ENCODE measurements at regions not wholly inside any gene's neighbourhood (a gene's known extent, or its start where the extent isn't known, plus 50 kb on each side); places are given as distances from the start of the nearest gene placed in this dataset.

GRCh38 chr12:39116861-39117260 is 211.5 kb upstream of the CPNE8 start:
- Histone ChIP-seq H3K4me2 (no peak overlapping the region), H3K4me1 (ENCODE audit: control insufficient read depth in 1 of 2, insufficient read depth in 2 of 2, low read depth in 1 of 2, low read length in 1 of 2) (peaks cover 0 to 10% of the 10 kb centered on the region in 2 experiments; a peak in 2 of 4 replicates), H3F3A (replicated peaks; ENCODE audit: insufficient read depth) (no peaks in the 10 kb centered on the region), H3K9me2 (no peaks in the 10 kb centered on the region), H3K79me2 (ENCODE audit: insufficient read depth) (no peaks in the 10 kb centered on the region), H3K27ac (ENCODE audit: low read depth in 2 of 2, low read length in 1 of 2) (peak overlapping the region in 1 of 2 experiments; percentile 25; a peak in 2 of 4 replicates), H3K9me3 (no peaks in the 10 kb centered on the region), H3K4me3 (ENCODE audit: low read depth in 2 of 2, low read length in 1 of 2) (no peak overlapping the region), H3K36me3 (replicated peaks in 1 of 2; ENCODE audit: control insufficient read depth in 1 of 2, insufficient read depth in 2 of 2, low read length in 1 of 2) (no peaks in the 10 kb centered on the region), H3K9ac (no peak overlapping the region), H3K27me3 (ENCODE audit: insufficient read depth) (no peaks in the 10 kb centered on the region), H4K20me1 (ENCODE audit: insufficient read depth) (no peaks in the 10 kb centered on the region), H2AFZ (ENCODE audit: low read depth) (no peak overlapping the region)
- DNase-seq = no peak
- WGBS (ENCODE audit: low lambda C conversion rate) = 82% methylated on average over 2 of the region's 2 CpGs
- CTCF ChIA-PET = no interaction called here
- TF ChIP-seq GATA2 (CRISPR knock-in tag; IDR thresholded peaks at IDR 0.05) (0 out of 2 replicates have a peak, but pooled peaks have one; percentile 9), CTCF (IDR thresholded peaks at IDR 0.05) (no peak)
- POLR2A ChIA-PET = no interaction called here

GRCh38 chr12:39112064-39112463 is 206.7 kb upstream of the CPNE8 start:
- ChIA-PET POLR2A (interaction anchor here (0.6 kb wide), 1 partner anchor 25 kb away, joined by 3 read pairs; no protein-coding TSS in a partner anchor), CTCF (interaction anchor here (0.7 to 1.3 kb wide), 3 partner anchors 8 to 206 kb away, joined by 5 to 6 read pairs (median 5); partner anchors contain the start of gene CPNE8)
- H2AFZ ChIP-seq (ENCODE audit: low read depth) = no peak overlapping the region
- no peak overlapping the region for H3K9ac ChIP-seq
- peak; percentile 66 for DNase-seq
- no peaks in the 10 kb centered on the region for H3F3A ChIP-seq (replicated peaks; ENCODE audit: insufficient read depth)
- no peaks in the 10 kb centered on the region for H3K9me2 ChIP-seq
- H3K4me2 ChIP-seq = no peak overlapping the region
- WGBS (ENCODE audit: low lambda C conversion rate) = 41% methylated on average over 5 of the region's 5 CpGs
- H3K79me2 ChIP-seq (ENCODE audit: insufficient read depth) = no peaks in the 10 kb centered on the region
- no peaks in the 10 kb centered on the region for H4K20me1 ChIP-seq (ENCODE audit: insufficient read depth)
- no peak overlapping the region for H3K4me3 ChIP-seq (ENCODE audit: low read depth in 2 of 2, low read length in 1 of 2)
- no peaks in the 10 kb centered on the region for H3K9me3 ChIP-seq
- H3K27ac ChIP-seq (ENCODE audit: low read depth in 2 of 2, low read length in 1 of 2) = peak overlapping the region in 1 of 2 experiments; percentile 85; a peak in 2 of 4 replicates
- no peaks in the 10 kb centered on the region for H3K27me3 ChIP-seq (ENCODE audit: insufficient read depth)
- peaks cover 0 to 12% of the 10 kb centered on the region in 2 experiments; a peak in 2 of 4 replicates for H3K4me1 ChIP-seq (ENCODE audit: control insufficient read depth in 1 of 2, insufficient read depth in 2 of 2, low read depth in 1 of 2, low read length in 1 of 2)
- no peaks in the 10 kb centered on the region for H3K36me3 ChIP-seq (replicated peaks in 1 of 2; ENCODE audit: control insufficient read depth in 1 of 2, insufficient read depth in 2 of 2, low read length in 1 of 2)
- TF ChIP-seq FOXJ3 (CRISPR knock-in tag; IDR thresholded peaks at IDR 0.05) (peak; percentile 47; the same call in 1 of the 2 replicates), PBX3 (IDR thresholded peaks at IDR 0.05) (no peak), IRF3 (IDR thresholded peaks at IDR 0.05; ENCODE audit: low read depth, low read length) (no peak), NRF1 (IDR thresholded peaks at IDR 0.05; ENCODE audit: low read depth, low read length) (no peak), CHD2 (IDR thresholded peaks at IDR 0.05; ENCODE audit: low read length, partially characterized antibody) (peak; percentile 28), REST (IDR thresholded peaks at IDR 0.05; ENCODE audit: low read depth, low read length) (no peak), RXRA (IDR thresholded peaks at IDR 0.05; ENCODE audit: borderline replicate concordance, low read depth) (no peak), USF1 (IDR thresholded peaks at IDR 0.05; ENCODE audit: borderline replicate concordance, low read depth) (no peak), RCOR1 (IDR thresholded peaks at IDR 0.05; ENCODE audit: low read length) (peak; percentile 75), GATA2 (CRISPR knock-in tag; IDR thresholded peaks at IDR 0.05) (peak; percentile 55), RAD21 (IDR thresholded peaks at IDR 0.05; ENCODE audit: low read length) (no peak), NFIC (IDR thresholded peaks at IDR 0.05; ENCODE audit: borderline replicate concordance) (no peak), MXI1 (IDR thresholded peaks at IDR 0.05; ENCODE audit: low read depth, low read length) (peak; percentile 49; the same call in 1 of the 2 replicates), JUND (IDR thresholded peaks at IDR 0.05) (no peak), EP300 (IDR thresholded peaks at IDR 0.05; ENCODE audit: borderline replicate concordance in 1 of 2, low read depth in 1 of 2, low read length in 1 of 2) (peak in 1 of 2 experiments; percentile 74; a peak in 1 of 4 replicates), USF2 (IDR thresholded peaks at IDR 0.05; ENCODE audit: borderline replicate concordance, low read depth, low read length) (no peak), TCF12 (IDR thresholded peaks at IDR 0.05) (peak; percentile 49)

Measured in SK-N-SH (cell line).